ENCODE measurements at regions not wholly inside any gene's neighbourhood (a gene's known extent, or its start where the extent isn't known, plus 50 kb on each side); places are given as distances from the start of the nearest gene placed in this dataset.
"Not testable (repeated sequence)": the region's sequence is repeated elsewhere in the genome, so short reads cannot be mapped to it uniquely, and the experiment has no call there.

- Histone ChIP-seq H2BK20ac (ENCODE audit: low read depth, low read length) (no peak overlapping the region), H4K5ac (ENCODE audit: low read depth, low read length) (no peak overlapping the region), H3K4me3 (ENCODE audit: insufficient read depth, low read depth, low read length) (no peak overlapping the region), H3K4ac (ENCODE audit: low read depth, low read length) (no peak overlapping the region), H3K27ac (ENCODE audit: insufficient read depth, low read length) (no peak overlapping the region), H3K4me1 (ENCODE audit: control insufficient read depth, insufficient read depth, low read length) (no peaks in the 10 kb centered on the region), H3K9me1 (ENCODE audit: insufficient read depth, low read length) (no peaks in the 10 kb centered on the region), H3K9me3 (ENCODE audit: control insufficient read depth, insufficient read depth, low read length) (no peaks in the 10 kb centered on the region), H2AK5ac (ENCODE audit: low read depth, low read length) (no peak overlapping the region), H3K79me1 (ENCODE audit: low read depth in 1 of 2, low read length in 2 of 2) (no peaks in the 10 kb centered on the region), H2BK120ac (ENCODE audit: low read depth, low read length) (no peak overlapping the region), H3K4me2 (ENCODE audit: low read depth, low read length) (no peak overlapping the region), H4K20me1 (ENCODE audit: insufficient read depth, low read length) (no peaks in the 10 kb centered on the region), H3K9ac (ENCODE audit: low read depth, low read length) (no peak overlapping the region), H3K56ac (ENCODE audit: extremely low read depth, insufficient read depth, low read length) (no peak overlapping the region), H4K8ac (ENCODE audit: low read depth in 2 of 2, low read length in 2 of 2) (no peak overlapping the region), H2AFZ (replicated peaks; ENCODE audit: low read length, poor library complexity) (no peak overlapping the region), H3K18ac (ENCODE audit: low read depth, low read length) (no peak overlapping the region), H2AK9ac (replicated peaks; ENCODE audit: low read depth, low read length, poor library complexity) (no peak overlapping the region), H3K27me3 (ENCODE audit: control insufficient read depth, insufficient read depth, low read length) (no peaks in the 10 kb centered on the region), H3K14ac (replicated peaks; ENCODE audit: low read depth, low read length) (no peak overlapping the region), H3K23ac (ENCODE audit: low read depth, low read length) (no peak overlapping the region), H3K36me3 (ENCODE audit: control insufficient read depth, insufficient read depth, low read length) (no peaks in the 10 kb centered on the region), H2BK15ac (ENCODE audit: low read depth, low read length) (no peak overlapping the region), H4K91ac (ENCODE audit: insufficient read depth, low read depth, low read length) (no peak overlapping the region), H2BK5ac (ENCODE audit: low read depth, low read length, poor library complexity, severe bottlenecking) (no peak overlapping the region)
- POLR2A ChIA-PET (ENCODE audit: unreplicated experiment), result no interaction called here
- 20% methylated on average over 1 of the region's 2 CpGs; no CpG with 5 or more reads in 1 of the 2 experiments for WGBS, 2 experiments (ENCODE audit: extremely low coverage in 2 of 2, insufficient read length in 1 of 2)
- DNase-seq (no peak), ATAC-seq (ENCODE audit: low read depth) (no peak)
- dilution Hi-C loops (cut with HindIII; ENCODE audit: low sequenced_read_pairs, unreplicated experiment), result no loop called here
- intact Hi-C loops (cut with micrococcal nuclease), result no loop called here
- CTCF ChIA-PET, result no interaction called here
- BruUV-seq (replicated peaks), result no TSS peak
- in situ Hi-C loops (cut with MboI; ENCODE audit: low sequenced_read_pairs), result no loop called here
- TF ChIP-seq MAZ (IDR thresholded peaks at IDR 0.05; ENCODE audit: borderline replicate concordance, low read depth, low read length) (no peak), MXI1 (IDR thresholded peaks at IDR 0.05; ENCODE audit: borderline replicate concordance, low read depth, low read length) (no peak), FOS (IDR thresholded peaks at IDR 0.05; ENCODE audit: low read depth, low read length) (no peak)
These were observed 642.5 kb upstream of the KCND2 start for GRCh38 chr7:119630406-119630969.

DNA sequence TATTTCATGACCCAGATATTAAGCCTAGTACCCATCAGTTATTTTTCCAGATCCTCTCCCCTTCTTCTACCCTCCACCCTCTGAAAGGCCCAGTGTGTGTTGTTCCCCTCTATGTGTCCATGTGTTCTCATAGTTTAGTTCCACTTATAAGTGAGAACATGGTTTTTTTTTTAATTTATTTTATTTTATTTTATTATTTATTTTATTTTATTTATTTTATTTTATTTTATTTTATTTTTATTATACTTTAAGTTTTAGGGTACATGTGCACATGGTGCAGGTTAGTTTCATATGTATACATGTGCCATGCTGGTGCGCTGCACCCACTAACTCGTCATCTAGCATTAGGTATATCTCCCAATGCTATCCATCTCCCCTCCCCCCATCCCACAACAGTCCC, 639.2 kb upstream of the KCND2 start:
- H3K79me1 ChIP-seq (ENCODE audit: low read depth in 1 of 2, low read length in 2 of 2); H3K23ac ChIP-seq (ENCODE audit: low read depth, low read length); H3K4ac ChIP-seq (ENCODE audit: low read depth, low read length); H3K4me2 ChIP-seq (ENCODE audit: low read depth, low read length); POLR2A ChIA-PET (ENCODE audit: unreplicated experiment); H4K20me1 ChIP-seq (ENCODE audit: insufficient read depth, low read length); H3K27me3 ChIP-seq (ENCODE audit: control insufficient read depth, insufficient read depth, low read length); H2AK5ac ChIP-seq (ENCODE audit: low read depth, low read length); BruUV-seq (replicated peaks); H4K91ac ChIP-seq (ENCODE audit: insufficient read depth, low read depth, low read length); H3K27ac ChIP-seq (ENCODE audit: insufficient read depth, low read length); CTCF ChIA-PET; H3K9me1 ChIP-seq (ENCODE audit: insufficient read depth, low read length); H3K4me1 ChIP-seq (ENCODE audit: control insufficient read depth, insufficient read depth, low read length); H2AK9ac ChIP-seq (replicated peaks; ENCODE audit: low read depth, low read length, poor library complexity); H3K9me3 ChIP-seq (ENCODE audit: control insufficient read depth, insufficient read depth, low read length); H2BK20ac ChIP-seq (ENCODE audit: low read depth, low read length); H2BK120ac ChIP-seq (ENCODE audit: low read depth, low read length); ATAC-seq (ENCODE audit: low read depth); H4K5ac ChIP-seq (ENCODE audit: low read depth, low read length); H3K9ac ChIP-seq (ENCODE audit: low read depth, low read length); in situ Hi-C loops (cut with MboI; ENCODE audit: low sequenced_read_pairs); H3K36me3 ChIP-seq (ENCODE audit: control insufficient read depth, insufficient read depth, low read length); H4K8ac ChIP-seq (ENCODE audit: low read depth in 2 of 2, low read length in 2 of 2); dilution Hi-C loops (cut with HindIII; ENCODE audit: low sequenced_read_pairs, unreplicated experiment); H2AFZ ChIP-seq (replicated peaks; ENCODE audit: low read length, poor library complexity); H3K56ac ChIP-seq (ENCODE audit: extremely low read depth, insufficient read depth, low read length); H2BK5ac ChIP-seq (ENCODE audit: low read depth, low read length, poor library complexity, severe bottlenecking); intact Hi-C loops (cut with micrococcal nuclease); H2BK15ac ChIP-seq (ENCODE audit: low read depth, low read length); DNase-seq; H3K4me3 ChIP-seq (ENCODE audit: insufficient read depth, low read depth, low read length); H3K14ac ChIP-seq (replicated peaks; ENCODE audit: low read depth, low read length); H3K18ac ChIP-seq (ENCODE audit: low read depth, low read length): not testable (repeated sequence)
- no CpG with 5 or more reads among the region's 2 CpGs for WGBS, 2 experiments (ENCODE audit: extremely low coverage in 2 of 2, insufficient read length in 1 of 2)

Measured in IMR-90 (cell line).